ENCODE measurements at regions not wholly inside any gene's neighbourhood (a gene's known extent, or its start where the extent isn't known, plus 50 kb on each side); places are given as distances from the start of the nearest gene placed in this dataset.

- FAIRE-seq (no peak), DNase-seq (ENCODE audit: low read depth, low spot score) (no peak)
- no peak overlapping the region for H2AFZ ChIP-seq (ENCODE audit: control insufficient read depth, low read length)
- H3K9me1 ChIP-seq (ENCODE audit: control insufficient read depth, extremely low read depth, insufficient read depth, low read length): no peaks in the 10 kb centered on the region
- H3K36me3 ChIP-seq (ENCODE audit: control insufficient read depth in 2 of 2, extremely low read depth in 1 of 2, insufficient read depth in 2 of 2, low read length in 2 of 2): no peaks in the 10 kb centered on the region
- no peaks in the 10 kb centered on the region for H4K20me1 ChIP-seq (ENCODE audit: control insufficient read depth, extremely low read depth, insufficient read depth, low read length)
- H3K9me3 ChIP-seq (ENCODE audit: control insufficient read depth, low read depth, low read length): no peaks in the 10 kb centered on the region
- dilution Hi-C loops (cut with MboI; ENCODE audit: extremely low pct_ligation_motif_present, low sequenced_read_pairs): no loop called here
- H3K79me2 ChIP-seq (ENCODE audit: control insufficient read depth, insufficient read depth, low read length): no peaks in the 10 kb centered on the region
- no peak overlapping the region for H3K27ac ChIP-seq (ENCODE audit: control insufficient read depth, insufficient read depth, low read length)
- no peak overlapping the region for H3K4me3 ChIP-seq (ENCODE audit: control insufficient read depth in 2 of 3, extremely low read depth in 1 of 3, insufficient read depth in 2 of 3, low read depth in 1 of 3, low read length in 3 of 3)
- no peak overlapping the region for H3K4me2 ChIP-seq (ENCODE audit: control insufficient read depth, extremely low read depth, insufficient read depth, low read depth, low read length)
- no peak overlapping the region for H3K9ac ChIP-seq (ENCODE audit: control insufficient read depth, extremely low read depth, insufficient read depth, low read length)
- H3K4me1 ChIP-seq (ENCODE audit: control insufficient read depth, extremely low read depth, insufficient read depth, low read length): no peaks in the 10 kb centered on the region
- peaks cover 15% of the 10 kb centered on the region for H3K27me3 ChIP-seq (ENCODE audit: control insufficient read depth, extremely low read depth, insufficient read depth, low read length)
- TF ChIP-seq, protein P1, sequence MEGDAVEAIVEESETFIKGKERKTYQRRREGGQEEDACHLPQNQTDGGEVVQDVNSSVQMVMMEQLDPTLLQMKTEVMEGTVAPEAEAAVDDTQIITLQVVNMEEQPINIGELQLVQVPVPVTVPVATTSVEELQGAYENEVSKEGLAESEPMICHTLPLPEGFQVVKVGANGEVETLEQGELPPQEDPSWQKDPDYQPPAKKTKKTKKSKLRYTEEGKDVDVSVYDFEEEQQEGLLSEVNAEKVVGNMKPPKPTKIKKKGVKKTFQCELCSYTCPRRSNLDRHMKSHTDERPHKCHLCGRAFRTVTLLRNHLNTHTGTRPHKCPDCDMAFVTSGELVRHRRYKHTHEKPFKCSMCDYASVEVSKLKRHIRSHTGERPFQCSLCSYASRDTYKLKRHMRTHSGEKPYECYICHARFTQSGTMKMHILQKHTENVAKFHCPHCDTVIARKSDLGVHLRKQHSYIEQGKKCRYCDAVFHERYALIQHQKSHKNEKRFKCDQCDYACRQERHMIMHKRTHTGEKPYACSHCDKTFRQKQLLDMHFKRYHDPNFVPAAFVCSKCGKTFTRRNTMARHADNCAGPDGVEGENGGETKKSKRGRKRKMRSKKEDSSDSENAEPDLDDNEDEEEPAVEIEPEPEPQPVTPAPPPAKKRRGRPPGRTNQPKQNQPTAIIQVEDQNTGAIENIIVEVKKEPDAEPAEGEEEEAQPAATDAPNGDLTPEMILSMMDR (optimal IDR thresholded peaks at IDR 0.05 in 1 of 3, IDR thresholded peaks at IDR 0.05 in 1 of 3, conservative IDR thresholded peaks at IDR 0.05 in 1 of 3; ENCODE audit: extremely low read depth in 1 of 3, insufficient read depth in 2 of 3, low read length in 3 of 3): no peak
Observed at GRCh38 chr22:27270818-27271510, 530.6 kb downstream of the MN1 start.

DNA sequence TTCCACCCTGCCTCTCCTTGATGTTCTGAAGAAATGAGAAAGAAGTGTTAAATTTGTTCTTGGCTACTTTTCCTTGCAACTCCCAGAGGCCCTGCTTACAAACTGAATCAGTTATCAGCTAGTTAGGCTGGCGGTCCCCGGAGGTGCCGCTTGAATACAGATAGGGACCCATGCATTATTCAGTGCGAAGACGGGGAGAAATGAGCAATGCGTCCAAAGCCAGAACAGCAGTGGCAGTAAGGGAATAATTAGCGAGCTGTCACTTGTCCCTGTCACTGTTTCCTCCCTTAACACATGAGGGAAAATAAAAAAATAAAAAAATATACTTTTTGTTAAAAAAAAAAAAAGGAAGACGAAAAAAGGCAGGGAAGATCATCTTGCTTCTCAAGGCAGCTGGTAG lies 528.1 kb downstream of the MN1 start:
- peaks cover 18% of the 10 kb centered on the region for H3K27me3 ChIP-seq (ENCODE audit: control insufficient read depth, extremely low read depth, insufficient read depth, low read length)
- no peaks in the 10 kb centered on the region for H3K9me1 ChIP-seq (ENCODE audit: control insufficient read depth, extremely low read depth, insufficient read depth, low read length)
- FAIRE-seq: no peak
- H3K4me1 ChIP-seq (ENCODE audit: control insufficient read depth, extremely low read depth, insufficient read depth, low read length): no peaks in the 10 kb centered on the region
- H3K79me2 ChIP-seq (ENCODE audit: control insufficient read depth, insufficient read depth, low read length): no peaks in the 10 kb centered on the region
- no peaks in the 10 kb centered on the region for H4K20me1 ChIP-seq (ENCODE audit: control insufficient read depth, extremely low read depth, insufficient read depth, low read length)
- dilution Hi-C loops (cut with MboI; ENCODE audit: extremely low pct_ligation_motif_present, low sequenced_read_pairs): no loop called here
- no peak overlapping the region for H3K4me2 ChIP-seq (ENCODE audit: control insufficient read depth, extremely low read depth, insufficient read depth, low read depth, low read length)
- H3K9ac ChIP-seq (ENCODE audit: control insufficient read depth, extremely low read depth, insufficient read depth, low read length): no peak overlapping the region
- TF ChIP-seq, protein P1 (optimal IDR thresholded peaks at IDR 0.05 in 1 of 3, IDR thresholded peaks at IDR 0.05 in 1 of 3, conservative IDR thresholded peaks at IDR 0.05 in 1 of 3; ENCODE audit: extremely low read depth in 1 of 3, insufficient read depth in 2 of 3, low read length in 3 of 3): no peak
- no peak for TF ChIP-seq EZH2 (IDR thresholded peaks at IDR 0.05; ENCODE audit: low read length)
- no peak for DNase-seq (ENCODE audit: low read depth, low spot score)
- no peaks in the 10 kb centered on the region for H3K36me3 ChIP-seq (ENCODE audit: control insufficient read depth in 2 of 2, extremely low read depth in 1 of 2, insufficient read depth in 2 of 2, low read length in 2 of 2)
- peaks cover 3% of the 10 kb centered on the region for H3K9me3 ChIP-seq (ENCODE audit: control insufficient read depth, low read depth, low read length)
- no peak overlapping the region for H3K27ac ChIP-seq (ENCODE audit: control insufficient read depth, insufficient read depth, low read length)
- H3K4me3 ChIP-seq (ENCODE audit: control insufficient read depth in 2 of 3, extremely low read depth in 1 of 3, insufficient read depth in 2 of 3, low read depth in 1 of 3, low read length in 3 of 3): no peak overlapping the region
- no peak overlapping the region for H2AFZ ChIP-seq (ENCODE audit: control insufficient read depth, low read length)

All from keratinocyte (primary cell).